ENCODE measurements at regions not wholly inside any gene's neighbourhood (a gene's known extent, or its start where the extent isn't known, plus 50 kb on each side); places are given as distances from the start of the nearest gene placed in this dataset.
"Not testable (repeated sequence)": the region's sequence is repeated elsewhere in the genome, so short reads cannot be mapped to it uniquely, and the experiment has no call there.

- TF ChIP-seq ZFX (IDR thresholded peaks at IDR 0.05) (no peak), CTCF (conservative IDR thresholded peaks at IDR 0.05) (no peak)
Observed at GRCh38 chr5:97276474-97277120, 93.5 kb upstream of the RIOK2 start.

GRCh38 chr5:97281257-97281656 is 98.2 kb upstream of the RIOK2 start:
- H3K27ac ChIP-seq, result no peak overlapping the region
- no peak for TF ChIP-seq CTCF (conservative IDR thresholded peaks at IDR 0.05)
- no peak for TF ChIP-seq ZFX (IDR thresholded peaks at IDR 0.05)

More at GRCh38 chr5:97276474-97277120, 93.5 kb upstream of the RIOK2 start:
- no peak overlapping the region for H3K27ac ChIP-seq

GRCh38 chr5:97297063-97297703 is 114.1 kb upstream of the RIOK2 start:
- TF ChIP-seq ZFX (IDR thresholded peaks at IDR 0.05) (no peak), CTCF (conservative IDR thresholded peaks at IDR 0.05) (peak; percentile 82)
- H3K27ac ChIP-seq, result no peak overlapping the region

- no peak overlapping the region for H3K27ac ChIP-seq
- TF ChIP-seq CTCF (conservative IDR thresholded peaks at IDR 0.05) (no peak), ZFX (IDR thresholded peaks at IDR 0.05) (no peak)
Observed at GRCh38 chr5:97297704-97298091, 114.7 kb upstream of the RIOK2 start.

- not testable (repeated sequence) for H3K27ac ChIP-seq
Observed at GRCh38 chr5:97301181-97301580, 118.1 kb upstream of the RIOK2 start.

- TF ChIP-seq ZFX (IDR thresholded peaks at IDR 0.05), result no peak
- no peak overlapping the region for H3K27ac ChIP-seq
Observed at GRCh38 chr5:97338729-97339128, 155.7 kb upstream of the RIOK2 start.

GRCh38 chr5:97355775-97356174 is 172.7 kb upstream of the RIOK2 start:
- no peak overlapping the region for H3K27ac ChIP-seq
- TF ChIP-seq ZFX (IDR thresholded peaks at IDR 0.05), result no peak
- no peak for TF ChIP-seq CTCF (conservative IDR thresholded peaks at IDR 0.05)

GRCh38 chr5:97363577-97363976 is 180.5 kb upstream of the RIOK2 start:
- no peak overlapping the region for H3K27ac ChIP-seq
- TF ChIP-seq ZFX (IDR thresholded peaks at IDR 0.05) (no peak), CTCF (conservative IDR thresholded peaks at IDR 0.05) (no peak)

All from C4-2B (cell line).